BLaER1 treated with 17β-estradiol and CSF1 and Interleukin-3, amounts not matched to agents 10 nM and 100 nM (cell line): ENCODE measurements at regions not wholly inside any gene's neighbourhood (a gene's known extent, or its start where the extent isn't known, plus 50 kb on each side); places are given as distances from the start of the nearest gene placed in this dataset.

Experiments used
- H3K27ac ChIP-seq, 11 experiments: shearing (Covaris generic); formaldehyde crosslinking; 2 replicates each; pipeline ENCODE4 v1.8.1; 2022
- H3K27me3 ChIP-seq, 11 experiments: shearing (Covaris generic); formaldehyde crosslinking; 2 replicates each; pipeline ENCODE4 v1.8.1; 2022
- H3K36me3 ChIP-seq, 11 experiments: shearing (Covaris generic); formaldehyde crosslinking; 2 replicates each; pipeline ENCODE4 v1.8.1; 2022
- H3K4me1 ChIP-seq, 10 experiments: shearing (Covaris generic); formaldehyde crosslinking; 2 replicates each; pipeline ENCODE4 v1.8.1; 2022
- H3K4me2 ChIP-seq, 11 experiments: shearing (Covaris generic); formaldehyde crosslinking; 2 replicates each; pipeline ENCODE4 v1.8.1; 2022
- H3K4me3 ChIP-seq, 10 experiments: shearing (Covaris generic); formaldehyde crosslinking; 2 replicates each; pipeline ENCODE4 v1.8.1; 2022
- H3K9ac ChIP-seq, 11 experiments: shearing (Covaris generic); formaldehyde crosslinking; 2 replicates each; pipeline ENCODE4 v1.8.1; 2022
- H3K9me3 ChIP-seq, 11 experiments: shearing (Covaris generic); formaldehyde crosslinking; replicated peaks in 1 of 11; 2 replicates each; pipeline ENCODE4 v1.8.1; 2022
- H4K20me1 ChIP-seq, 11 experiments: shearing (Covaris generic); formaldehyde crosslinking; 2 replicates each; pipeline ENCODE4 v1.8.1; 2022
- Cebpa-rat ChIP-seq, 11 experiments: shearing (Covaris generic); IDR thresholded peaks; 2 replicates each; pipeline ENCODE4 v1.8.1; 2022

- Histone ChIP-seq H4K20me1 (no peaks in the 10 kb centered on the region), H3K9me3 (no peaks in the 10 kb centered on the region), H3K4me3 (no peak overlapping the region), H3K27me3 (no peaks in the 10 kb centered on the region), H3K9ac (no peak overlapping the region), H3K27ac (no peak overlapping the region), H3K36me3 (no peaks in the 10 kb centered on the region), H3K4me1 (no peaks in the 10 kb centered on the region), H3K4me2 (no peak overlapping the region)
- TF ChIP-seq Cebpa-rat (IDR thresholded peaks at IDR 0.05), result no peak
These were observed 333.7 kb downstream of the ELAVL2 start for GRCh38 chr9:23492126-23493002.

DNA sequence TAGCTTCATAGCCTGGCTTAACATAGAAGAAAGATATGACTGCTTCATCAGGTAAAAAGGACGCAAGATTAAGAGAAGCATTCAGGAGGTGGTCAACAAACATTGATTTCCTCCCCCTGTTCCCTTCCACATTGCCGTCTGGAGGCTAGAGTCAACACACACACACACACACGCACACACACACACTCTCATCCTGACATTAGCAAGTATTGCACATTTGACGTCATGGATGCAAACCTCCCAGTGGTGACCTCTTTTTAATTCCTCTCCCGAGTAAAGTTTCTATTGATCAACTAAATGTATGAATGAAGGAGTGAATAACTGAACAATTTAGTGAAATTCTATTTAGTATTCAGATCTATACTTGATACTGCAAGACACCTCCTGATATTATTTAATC is 332.8 kb downstream of the ELAVL2 start:
- Histone ChIP-seq H3K36me3 (no peaks in the 10 kb centered on the region), H3K9me3 (no peaks in the 10 kb centered on the region), H3K4me1 (no peaks in the 10 kb centered on the region), H3K27me3 (no peaks in the 10 kb centered on the region), H3K4me3 (no peak overlapping the region), H3K27ac (no peak overlapping the region), H3K4me2 (no peak overlapping the region), H3K9ac (no peak overlapping the region), H4K20me1 (no peaks in the 10 kb centered on the region)
- TF ChIP-seq Cebpa-rat (IDR thresholded peaks at IDR 0.05), result no peak

- no peak overlapping the region for H3K27ac ChIP-seq
- H3K4me1 ChIP-seq, result no peaks in the 10 kb centered on the region
- no peaks in the 10 kb centered on the region for H4K20me1 ChIP-seq
- no peaks in the 10 kb centered on the region for H3K27me3 ChIP-seq
- H3K36me3 ChIP-seq, result no peaks in the 10 kb centered on the region
- no peak overlapping the region for H3K4me2 ChIP-seq
- H3K9me3 ChIP-seq, result no peaks in the 10 kb centered on the region
- no peak overlapping the region for H3K4me3 ChIP-seq
- no peak overlapping the region for H3K9ac ChIP-seq
- TF ChIP-seq Cebpa-rat (IDR thresholded peaks at IDR 0.05), result no peak
These were observed 329.4 kb downstream of the ELAVL2 start for GRCh38 chr9:23496489-23497136.

DNA sequence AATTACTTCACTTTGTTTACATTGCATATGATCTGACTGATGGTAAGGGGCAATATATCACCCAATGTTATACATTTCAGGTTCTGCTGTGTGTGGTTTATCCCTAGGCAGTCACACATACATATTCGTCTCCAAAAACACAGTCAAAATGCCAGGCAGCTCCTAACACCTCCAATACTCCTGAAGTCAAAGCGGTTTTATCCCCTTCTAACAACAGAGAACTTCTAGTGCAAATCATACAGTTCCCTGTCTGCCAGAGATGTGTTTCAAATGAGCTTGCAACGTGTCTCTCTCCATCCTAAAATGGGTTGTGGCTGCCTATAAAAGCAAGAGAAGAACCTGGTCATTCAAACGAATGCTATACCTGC is 328.9 kb downstream of the ELAVL2 start:
- Histone ChIP-seq H3K4me2 (no peak overlapping the region), H3K4me3 (no peak overlapping the region), H4K20me1 (no peaks in the 10 kb centered on the region), H3K36me3 (no peaks in the 10 kb centered on the region), H3K27ac (no peak overlapping the region), H3K27me3 (no peaks in the 10 kb centered on the region), H3K9me3 (no peaks in the 10 kb centered on the region), H3K9ac (no peak overlapping the region), H3K4me1 (no peaks in the 10 kb centered on the region)
- no peak for TF ChIP-seq Cebpa-rat (IDR thresholded peaks at IDR 0.05)

GRCh38 chr9:23502004-23502403 is 324.0 kb downstream of the ELAVL2 start:
- peak in 1 of 11 experiments; percentile 63; a peak in 2 of 22 replicates for TF ChIP-seq Cebpa-rat (IDR thresholded peaks at IDR 0.05)
- Histone ChIP-seq H3K4me3 (no peak overlapping the region), H3K4me1 (no peaks in the 10 kb centered on the region), H4K20me1 (no peaks in the 10 kb centered on the region), H3K27me3 (no peaks in the 10 kb centered on the region), H3K9me3 (peaks cover 0 to 19% (median 7%) of the 10 kb centered on the region in 11 experiments; a peak in 14 of 22 replicates), H3K9ac (no peak overlapping the region), H3K27ac (no peak overlapping the region), H3K4me2 (no peak overlapping the region), H3K36me3 (no peaks in the 10 kb centered on the region)

- no peaks in the 10 kb centered on the region for H3K27me3 ChIP-seq
- no peaks in the 10 kb centered on the region for H3K36me3 ChIP-seq
- no peak overlapping the region for H3K27ac ChIP-seq
- H3K9ac ChIP-seq, result no peak overlapping the region
- no peaks in the 10 kb centered on the region for H4K20me1 ChIP-seq
- H3K4me1 ChIP-seq, result peaks cover 0 to 43% (median 10%) of the 10 kb centered on the region in 10 experiments; a peak in 10 of 20 replicates
- H3K9me3 ChIP-seq, result peaks cover 0 to 4% (median 0%) of the 10 kb centered on the region in 11 experiments; a peak in 2 of 22 replicates
- no peak overlapping the region for H3K4me3 ChIP-seq
- TF ChIP-seq Cebpa-rat (IDR thresholded peaks at IDR 0.05), result no peak
- no peak overlapping the region for H3K4me2 ChIP-seq
These were observed 303.1 kb downstream of the ELAVL2 start for GRCh38 chr9:23522952-23523351.

GRCh38 chr9:23524607-23525155 is 301.4 kb downstream of the ELAVL2 start:
- Histone ChIP-seq H3K27ac (peak overlapping the region in 5 of 11 experiments; percentile 37 to 63 (median 37); a peak in 9 of 22 replicates), H3K9ac (peak overlapping the region in 2 of 11 experiments; percentile 26 to 44; a peak in 3 of 22 replicates), H3K4me3 (peak overlapping the region in 2 of 10 experiments; percentile 18 to 19; a peak in 3 of 20 replicates), H4K20me1 (no peaks in the 10 kb centered on the region), H3K4me1 (peaks cover 0 to 44% (median 10%) of the 10 kb centered on the region in 10 experiments; a peak in 10 of 20 replicates), H3K27me3 (no peaks in the 10 kb centered on the region), H3K36me3 (no peaks in the 10 kb centered on the region), H3K4me2 (peak overlapping the region in 5 of 11 experiments; percentile 47 to 83 (median 66); a peak in 10 of 22 replicates), H3K9me3 (peaks cover 0 to 9% (median 0%) of the 10 kb centered on the region in 11 experiments; a peak in 4 of 22 replicates)
- no peak for TF ChIP-seq Cebpa-rat (IDR thresholded peaks at IDR 0.05)

- H3K9ac ChIP-seq, result no peak overlapping the region
- no peak for TF ChIP-seq Cebpa-rat (IDR thresholded peaks at IDR 0.05)
- peaks cover 0 to 9% (median 0%) of the 10 kb centered on the region in 11 experiments; a peak in 4 of 22 replicates for H3K9me3 ChIP-seq
- H3K27me3 ChIP-seq, result no peaks in the 10 kb centered on the region
- H3K27ac ChIP-seq, result no peak overlapping the region
- H3K4me1 ChIP-seq, result peaks cover 0 to 44% (median 10%) of the 10 kb centered on the region in 10 experiments; a peak in 10 of 20 replicates
- peak overlapping the region in 1 of 11 experiments; percentile 40; a peak in 2 of 22 replicates for H3K4me2 ChIP-seq
- H3K36me3 ChIP-seq, result no peaks in the 10 kb centered on the region
- no peaks in the 10 kb centered on the region for H4K20me1 ChIP-seq
- H3K4me3 ChIP-seq, result no peak overlapping the region
These were observed 299.2 kb downstream of the ELAVL2 start for GRCh38 chr9:23526806-23527205.

DNA sequence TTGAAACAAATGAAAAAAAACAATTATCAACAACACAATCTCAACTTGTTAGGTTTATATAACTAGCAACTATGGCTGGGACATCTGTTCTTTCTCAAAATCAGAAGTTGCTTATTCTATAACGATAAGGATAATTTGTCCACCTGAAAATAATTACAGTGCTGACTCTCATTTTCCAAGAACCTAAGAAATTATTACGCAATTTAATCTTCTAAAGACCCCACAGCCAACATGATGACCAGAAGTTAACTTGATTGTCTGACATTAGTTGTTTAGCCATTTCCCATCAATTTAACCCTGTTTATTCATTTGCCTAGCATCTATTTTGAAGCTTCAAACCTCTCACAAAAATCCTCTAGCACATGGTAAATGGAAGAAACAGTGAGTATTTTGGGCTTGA is 293.8 kb downstream of the ELAVL2 start:
- peaks cover 0 to 9% (median 0%) of the 10 kb centered on the region in 11 experiments; a peak in 4 of 22 replicates for H3K9me3 ChIP-seq
- no peaks in the 10 kb centered on the region for H4K20me1 ChIP-seq
- H3K9ac ChIP-seq, result no peak overlapping the region
- H3K27ac ChIP-seq, result no peak overlapping the region
- peaks cover 0 to 13% (median 0%) of the 10 kb centered on the region in 10 experiments; a peak in 5 of 20 replicates for H3K4me1 ChIP-seq
- H3K4me3 ChIP-seq, result no peak overlapping the region
- H3K27me3 ChIP-seq, result no peaks in the 10 kb centered on the region
- TF ChIP-seq Cebpa-rat (IDR thresholded peaks at IDR 0.05), result peak in 2 of 11 experiments; percentile 59 to 85; a peak in 6 of 22 replicates
- no peaks in the 10 kb centered on the region for H3K36me3 ChIP-seq
- H3K4me2 ChIP-seq, result no peak overlapping the region
